SK-N-SH (cell line): ENCODE measurements at regions not wholly inside any gene's neighbourhood (a gene's known extent, or its start where the extent isn't known, plus 50 kb on each side); places are given as distances from the start of the nearest gene placed in this dataset.

Source experiments
- CTCF ChIA-PET: fragments of 300-600, 350-600 bp; formaldehyde crosslinking; extraction: SDS; loops from one replicate; lab custom pipeline; 2021; lab: Yijun Ruan, JAX
- POLR2A ChIA-PET: fragments of 350-600 bp; sonication (Branson Sonifier 250); formaldehyde crosslinking; extraction: SDS; loops from one replicate; lab custom pipeline; 2020; ENCODE audit warnings: antibody characterized with exemption, inconsistent platforms; lab: Yijun Ruan, JAX
- DNase-seq: peaks from one replicate; pipeline ENCODE4 v3.0.0; 2012
- H2AFZ ChIP-seq: fragments of 200-600 bp; sonication (generic); 2 replicates; pipeline ENCODE4 v1.8.1; 2016; ENCODE audit warnings: antibody characterized with exemption, mild to moderate bottlenecking, low read depth
- H3F3A ChIP-seq: fragments of 200-600 bp; sonication (generic); replicated peaks from 2 replicates; pipeline ENCODE3; 2016; ENCODE audit warnings: antibody characterized with exemption, mild to moderate bottlenecking; ENCODE audit not compliant: insufficient read depth
- H3K27ac ChIP-seq, 2 experiments: fragments of 200-500 bp in 1 of 2; fragments of 200-600 bp in 1 of 2; sonication (Bioruptor generic) in 1 of 2; sonication (generic), shearing (Covaris generic) in 1 of 2; 2 replicates each; pipeline versions ENCODE4 v1.5.1 to v1.6.1; 2014 to 2016; ENCODE audit warnings: low read depth in 2 of 2, inconsistent platforms in 1 of 2, low read length in 1 of 2, mild to moderate bottlenecking in 1 of 2, mixed read lengths in 1 of 2
- H3K27me3 ChIP-seq: fragments of 200-600 bp; sonication (generic), shearing (Covaris generic); 2 replicates; pipeline ENCODE4 v1.6.1; 2016; ENCODE audit warnings: mixed run types; ENCODE audit not compliant: insufficient read depth
- H3K36me3 ChIP-seq, 2 experiments: fragments of 200-500 bp in 1 of 2; fragments of 200-600 bp in 1 of 2; sonication (Bioruptor generic) in 1 of 2; sonication (generic) in 1 of 2; replicated peaks in 1 of 2; 2 replicates each; pipeline versions ENCODE3 to v1.5.1; 2014 to 2016; ENCODE audit warnings: low read length in 1 of 2, mild to moderate bottlenecking in 1 of 2; ENCODE audit not compliant: insufficient read depth in 2 of 2, control insufficient read depth in 1 of 2
- H3K4me1 ChIP-seq, 2 experiments: fragments of 200-500 bp in 1 of 2; fragments of 200-600 bp in 1 of 2; sonication (Bioruptor generic) in 1 of 2; sonication (generic), shearing (Covaris generic) in 1 of 2; 2 replicates each; pipeline versions ENCODE4 v1.5.1 to v1.6.1; 2014 to 2016; ENCODE audit warnings: low read depth in 1 of 2, low read length in 1 of 2, mixed run types in 1 of 2; ENCODE audit not compliant: insufficient read depth in 2 of 2, control insufficient read depth in 1 of 2
- H3K4me2 ChIP-seq: fragments of 200-600 bp; sonication (generic), shearing (Covaris generic); 2 replicates; pipeline ENCODE4 v1.6.1; 2017; ENCODE audit warnings: mixed run types
- H3K4me3 ChIP-seq, 2 experiments: fragments of 200-500 bp in 1 of 2; fragments of 200-600 bp in 1 of 2; sonication (Bioruptor generic) in 1 of 2; sonication (generic), shearing (Covaris generic) in 1 of 2; 2 replicates each; pipeline versions ENCODE4 v1.5.1 to v1.8.1; 2014 to 2016; ENCODE audit warnings: low read depth in 2 of 2, inconsistent platforms in 1 of 2, low read length in 1 of 2, mild to moderate bottlenecking in 1 of 2, mixed read lengths in 1 of 2, moderate library complexity in 1 of 2
- H3K79me2 ChIP-seq: fragments of 200-600 bp; sonication (generic); 2 replicates; pipeline ENCODE4 v1.8.1; 2017; ENCODE audit warnings: mild to moderate bottlenecking; ENCODE audit not compliant: insufficient read depth
- H3K9ac ChIP-seq: fragments of 200-600 bp; sonication (generic); 2 replicates; pipeline ENCODE4 v1.6.1; 2017; ENCODE audit warnings: mixed run types
- H3K9me2 ChIP-seq: fragments of 200-600 bp; sonication (generic); 2 replicates; pipeline ENCODE4 v1.6.1; 2017; ENCODE audit warnings: mixed run types
- H3K9me3 ChIP-seq: fragments of 200-600 bp; sonication (generic); 2 replicates; pipeline ENCODE4 v1.6.1; 2017; ENCODE audit warnings: mixed run types, mild to moderate bottlenecking, moderate library complexity
- H4K20me1 ChIP-seq: fragments of 200-600 bp; sonication (generic); 2 replicates; pipeline ENCODE4 v1.6.1; 2017; ENCODE audit warnings: mild to moderate bottlenecking, mixed run types; ENCODE audit not compliant: insufficient read depth
- CHD2 ChIP-seq: fragments of 150-350 bp; IDR thresholded peaks from 2 replicates; pipeline ENCODE4 v1.6.1; 2018; ENCODE audit warnings: low read length; ENCODE audit not compliant: partially characterized antibody
- EP300 ChIP-seq, 2 experiments: IDR thresholded peaks; 2 replicates each; pipeline versions ENCODE4 v1.4.0 to v1.6.1; 2012; ENCODE audit warnings: borderline replicate concordance in 1 of 2, low read depth in 1 of 2, low read length in 1 of 2
- REST ChIP-seq: IDR thresholded peaks from 2 replicates; pipeline ENCODE4 v1.6.1; 2012; ENCODE audit warnings: mild to moderate bottlenecking, low read depth, low read length, moderate library complexity
- RFX5 ChIP-seq: IDR thresholded peaks from 2 replicates; pipeline ENCODE4 v1.6.1; 2012; ENCODE audit warnings: mild to moderate bottlenecking, improper control_type of control experiment, low read length
- SIN3A ChIP-seq: IDR thresholded peaks from 2 replicates; pipeline ENCODE4 v1.6.1; 2012; ENCODE audit warnings: low read depth, mild to moderate bottlenecking, low read length, moderate library complexity, borderline replicate concordance
- SMC3 ChIP-seq: IDR thresholded peaks from 2 replicates; pipeline ENCODE4 v1.6.1; 2012; ENCODE audit warnings: low read depth, low read length, improper control_type of control experiment
- TAF1 ChIP-seq: IDR thresholded peaks from 2 replicates; pipeline ENCODE4 v1.6.1; 2012; ENCODE audit warnings: low read depth, mild to moderate bottlenecking, low read length, moderate library complexity, borderline replicate concordance
- YY1 ChIP-seq: IDR thresholded peaks from 2 replicates; pipeline ENCODE4 v1.4.0; 2012; ENCODE audit warnings: low read depth, mild to moderate bottlenecking
- ZBTB33 ChIP-seq: IDR thresholded peaks from 2 replicates; pipeline ENCODE4 v1.4.0; 2012; ENCODE audit warnings: low read depth, borderline replicate concordance
- WGBS: methylation state at CpG from one replicate; pipeline ENCODE4 v1.1.6; 2017; ENCODE audit warnings: low lambda C conversion rate; 5-methylcytosine and 5-hydroxymethylcytosine counted together
- TF ChIP-seq, protein P1 (sequence below): fragments of 150-350 bp; IDR thresholded peaks from 2 replicates; pipeline ENCODE4 v1.6.1; 2017; ENCODE audit warnings: antibody characterized with exemption, low read length, low read depth, borderline replicate concordance

GRCh38 chr9:79120941-79121340, 450.8 kb upstream of the TLE4 start (continued):
- TF ChIP-seq ZBTB33: no peak
- TF ChIP-seq RFX5: no peak
- no peak for TF ChIP-seq SIN3A
- TF ChIP-seq SMC3: no peak
- TF ChIP-seq CHD2: no peak
- no peak for TF ChIP-seq TAF1
- no peak for TF ChIP-seq YY1

- Histone ChIP-seq H3K4me3 (no peak overlapping the region), H3K9me2 (no peaks in the 10 kb centered on the region), H3K79me2 (no peaks in the 10 kb centered on the region), H3K27ac (no peak overlapping the region), H3F3A (no peaks in the 10 kb centered on the region), H3K27me3 (no peaks in the 10 kb centered on the region), H3K9ac (no peak overlapping the region), H3K4me1 (peaks cover 0 to 8% of the 10 kb centered on the region in 2 experiments; a peak in 2 of 4 replicates), H3K36me3 (peaks cover 0 to 5% of the 10 kb centered on the region in 2 experiments), H4K20me1 (no peaks in the 10 kb centered on the region), H2AFZ (no peak overlapping the region), H3K9me3 (no peaks in the 10 kb centered on the region), H3K4me2 (no peak overlapping the region)
- TF ChIP-seq REST: peak; percentile 78; the same call in 1 of the 2 replicates
- TF ChIP-seq, protein P1, sequence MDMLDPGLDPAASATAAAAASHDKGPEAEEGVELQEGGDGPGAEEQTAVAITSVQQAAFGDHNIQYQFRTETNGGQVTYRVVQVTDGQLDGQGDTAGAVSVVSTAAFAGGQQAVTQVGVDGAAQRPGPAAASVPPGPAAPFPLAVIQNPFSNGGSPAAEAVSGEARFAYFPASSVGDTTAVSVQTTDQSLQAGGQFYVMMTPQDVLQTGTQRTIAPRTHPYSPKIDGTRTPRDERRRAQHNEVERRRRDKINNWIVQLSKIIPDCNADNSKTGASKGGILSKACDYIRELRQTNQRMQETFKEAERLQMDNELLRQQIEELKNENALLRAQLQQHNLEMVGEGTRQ: no peak
- no peak for TF ChIP-seq EP300 (IDR thresholded peaks at IDR 0.05; ENCODE audit: borderline replicate concordance in 1 of 2, low read depth in 1 of 2, low read length in 1 of 2)
- WGBS: 85% methylated on average over 4 of the region's 4 CpGs
- ChIA-PET POLR2A (no interaction called here), CTCF (no interaction called here)
- no peak for DNase-seq
Measured at GRCh38 chr9:79123415-79123814, 448.4 kb upstream of the TLE4 start.
